CD4-positive, alpha-beta T cell treated with Interferon gamma for 1 hour (primary cell): ENCODE measurements at regions not wholly inside any gene's neighbourhood (a gene's known extent, or its start where the extent isn't known, plus 50 kb on each side); places are given as distances from the start of the nearest gene placed in this dataset.
"Not testable (repeated sequence)": the region's sequence is repeated elsewhere in the genome, so short reads cannot be mapped to it uniquely, and the experiment has no call there.

Experiments
- DNase-seq: peaks from one replicate; pipeline ENCODE4 v3.0.0-alpha.2; 2020

DNA sequence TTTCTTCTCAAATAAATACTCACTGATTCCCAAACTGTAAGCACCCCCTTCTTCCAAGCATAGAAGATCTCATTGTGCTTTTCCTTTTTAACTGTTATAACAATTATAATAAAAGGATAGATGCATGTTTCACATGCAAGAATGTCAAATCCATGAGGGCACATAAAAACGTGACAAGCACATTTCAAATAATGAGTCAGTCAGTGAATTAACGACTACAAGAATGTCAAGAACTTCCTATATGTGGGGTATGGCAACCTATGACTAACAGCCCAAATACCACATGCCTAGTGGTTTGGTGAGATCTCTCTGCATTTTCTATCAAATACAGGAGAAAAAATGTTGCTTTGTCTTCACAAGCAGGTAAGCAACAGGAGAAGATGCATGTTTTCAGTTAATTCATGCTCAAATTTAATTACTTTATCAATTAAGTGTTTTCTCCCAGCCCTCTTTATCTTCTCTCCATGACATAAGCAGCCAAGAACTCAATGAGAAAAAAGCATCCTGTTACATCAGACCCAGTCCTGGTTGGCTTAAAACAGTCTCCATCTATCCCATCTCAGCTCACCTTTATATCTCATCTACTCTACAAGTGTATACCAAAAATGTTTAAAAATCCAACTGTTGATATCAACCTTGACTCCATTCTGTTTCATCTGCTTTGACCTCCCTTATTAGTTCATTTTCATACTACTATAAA is 181.5 kb upstream of the LMCD1 start:
- DNase-seq: no peak

DNA sequence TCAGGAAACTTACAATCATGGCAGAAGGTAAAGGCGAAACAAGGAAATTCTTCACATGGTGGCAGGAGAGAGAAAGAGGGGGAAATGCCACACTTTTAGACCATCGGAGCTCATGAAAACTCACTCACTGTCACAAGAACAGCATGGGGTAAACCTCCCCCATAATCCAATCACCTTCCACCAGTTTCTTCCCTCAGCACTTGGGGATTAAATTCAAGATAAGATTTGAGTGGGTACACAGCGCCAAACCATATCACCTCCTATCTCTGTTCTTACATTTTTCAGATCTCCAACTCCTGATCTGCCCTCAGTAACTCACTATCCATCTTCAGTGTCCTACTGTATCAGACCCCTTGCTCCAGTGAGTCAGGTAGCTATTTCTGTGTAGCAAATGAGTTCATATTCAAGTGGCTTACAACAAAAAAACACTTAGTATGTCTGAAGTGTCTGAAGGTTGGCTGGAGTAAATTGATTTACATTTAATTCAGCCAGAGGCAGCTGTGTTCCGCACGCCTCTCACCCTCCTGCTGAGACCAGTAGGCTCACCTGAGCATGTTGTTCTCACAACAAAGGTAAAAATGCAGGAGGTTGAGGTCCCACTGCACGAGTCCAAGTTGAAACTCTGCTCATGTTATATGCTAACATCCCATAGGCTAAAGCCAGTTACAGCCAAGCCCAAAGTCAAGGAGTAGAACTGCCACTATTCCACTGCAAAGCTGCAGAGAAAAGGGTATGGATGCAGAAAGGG is 180.7 kb upstream of the LMCD1 start:
- DNase-seq: no peak

DNA sequence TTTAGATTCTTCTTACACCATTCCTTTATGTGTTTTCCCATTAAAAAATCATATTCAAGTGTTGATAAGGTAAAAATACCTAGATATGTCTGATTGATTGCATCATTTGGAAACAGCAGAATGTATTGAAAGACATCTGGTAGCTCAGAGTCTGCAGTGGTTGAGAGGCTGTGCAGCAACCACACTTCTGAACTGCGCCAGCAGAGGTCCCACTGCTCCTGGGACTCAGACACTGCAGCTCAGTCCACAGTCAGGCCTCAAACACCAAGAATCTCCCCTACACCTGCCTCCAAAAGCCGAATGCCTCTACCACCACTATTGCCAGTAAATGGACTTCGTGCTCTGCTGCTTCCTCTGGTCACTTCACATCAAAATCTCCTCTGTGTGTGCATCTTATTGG is 176.9 kb upstream of the LMCD1 start:
- DNase-seq: peak; percentile 42

DNA sequence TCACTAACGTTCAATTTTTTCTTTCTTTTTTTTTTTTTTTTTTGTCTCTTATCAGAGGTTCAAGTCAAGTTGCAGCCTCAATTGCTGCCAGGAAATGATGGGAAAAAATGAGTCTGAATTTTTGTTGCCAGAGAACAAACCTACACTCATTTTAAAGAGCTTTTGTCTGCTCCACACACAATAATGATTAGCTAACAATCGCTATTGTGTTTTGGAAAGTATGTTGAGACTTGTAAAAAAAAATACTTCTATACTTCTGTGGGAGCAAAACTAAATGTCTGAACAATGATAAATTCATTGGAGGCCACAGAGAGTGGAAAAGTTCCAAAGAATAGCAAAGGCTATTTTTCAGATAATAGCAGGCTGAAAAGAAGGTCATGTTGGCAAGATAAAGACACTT is 176.3 kb upstream of the LMCD1 start:
- DNase-seq: no peak

DNA sequence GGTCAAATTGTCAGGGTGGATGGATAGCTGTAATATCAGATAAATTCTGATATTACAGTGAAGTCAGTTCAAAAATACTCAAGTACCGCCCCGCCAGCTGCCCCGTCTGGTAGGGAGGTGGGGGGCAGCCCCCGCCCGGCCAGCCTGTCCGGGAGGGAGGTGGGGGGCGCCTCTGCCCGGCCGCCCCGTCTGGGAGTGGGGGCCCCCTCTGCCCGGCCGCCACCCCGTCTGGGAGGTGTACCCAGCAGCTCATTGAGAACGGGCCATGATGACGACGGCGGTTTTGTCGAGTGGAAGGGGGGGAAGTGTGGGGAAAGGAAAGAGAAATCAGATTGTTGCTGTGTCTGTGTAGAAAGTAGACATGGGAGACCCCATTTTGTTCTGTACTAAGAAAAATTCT is 175.8 kb upstream of the LMCD1 start:
- not testable (repeated sequence) for DNase-seq

DNA sequence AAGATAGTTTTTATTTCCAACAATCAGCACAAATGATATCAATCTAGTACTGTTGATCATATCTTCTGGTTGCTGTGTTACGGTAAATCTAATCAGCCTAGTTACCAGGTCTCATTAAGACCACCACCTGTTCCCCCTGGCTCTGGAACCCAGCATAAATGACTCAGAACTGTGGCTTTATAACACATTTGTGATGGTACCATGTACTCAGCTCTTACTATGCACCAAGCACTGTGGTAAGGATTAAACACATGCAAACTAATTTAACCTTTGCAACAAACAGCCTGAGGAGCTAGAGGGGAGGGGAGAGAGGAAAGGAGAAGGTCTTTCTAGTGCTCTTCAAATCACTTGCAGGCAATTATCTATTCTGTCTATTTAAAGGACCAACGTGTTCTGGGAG is 173.9 kb upstream of the LMCD1 start:
- DNase-seq: no peak

DNA sequence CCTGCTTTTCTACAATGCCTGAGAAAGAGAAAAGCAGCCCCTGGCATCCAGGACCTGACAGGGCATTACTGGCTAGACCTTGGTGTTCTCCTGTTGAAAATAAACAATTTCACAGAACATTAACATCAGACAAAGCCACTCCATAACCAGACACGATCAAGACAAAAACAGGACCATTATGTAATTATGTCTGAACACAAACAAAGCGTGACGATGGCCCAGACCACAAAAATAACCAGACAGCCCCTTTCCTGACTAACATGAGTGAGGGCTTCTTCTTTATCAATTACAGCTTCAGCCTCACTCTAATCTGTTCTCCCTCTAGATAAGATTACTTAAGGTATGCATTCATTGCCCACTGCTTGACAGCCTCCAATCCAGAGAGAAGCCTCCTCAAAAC is 172.7 kb upstream of the LMCD1 start:
- no peak for DNase-seq

DNA sequence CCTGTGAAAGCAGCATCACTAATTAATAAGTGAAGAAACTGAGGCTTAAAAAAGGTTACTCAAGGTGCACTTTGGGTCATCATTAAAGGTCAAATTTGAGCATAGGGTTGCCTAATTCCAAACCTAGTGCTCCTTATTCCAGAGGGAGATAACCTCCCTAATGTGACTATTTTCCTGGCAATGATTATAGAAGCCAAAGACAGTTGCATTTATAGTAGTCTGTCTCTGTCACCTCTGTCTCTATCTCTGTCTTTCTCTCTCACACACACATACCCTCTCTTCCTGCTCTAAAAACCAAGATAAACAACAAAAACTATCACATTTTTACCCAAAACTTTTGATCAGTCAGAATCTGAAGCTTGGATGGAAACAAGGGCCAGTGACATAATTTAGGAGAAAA is 172.0 kb upstream of the LMCD1 start:
- no peak for DNase-seq

DNA sequence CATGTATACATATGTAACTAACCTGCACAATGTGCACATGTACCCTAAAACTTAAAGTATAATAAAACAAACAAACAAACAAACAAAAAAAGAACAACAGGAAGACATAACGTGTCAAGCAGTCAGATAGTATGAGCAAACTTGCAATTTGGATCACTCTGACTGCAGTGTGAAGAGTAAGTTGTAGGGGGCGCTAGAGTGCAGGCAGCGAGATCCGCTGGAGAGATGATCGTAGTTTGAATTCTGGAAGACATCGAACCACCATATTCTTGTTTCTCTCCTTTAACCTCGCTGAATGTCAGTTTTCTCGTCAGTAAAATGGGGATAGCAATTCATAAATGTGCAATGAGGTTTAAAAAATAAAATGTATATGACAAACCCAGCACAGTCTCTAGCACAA is 165.2 kb upstream of the LMCD1 start:
- no peak for DNase-seq

DNA sequence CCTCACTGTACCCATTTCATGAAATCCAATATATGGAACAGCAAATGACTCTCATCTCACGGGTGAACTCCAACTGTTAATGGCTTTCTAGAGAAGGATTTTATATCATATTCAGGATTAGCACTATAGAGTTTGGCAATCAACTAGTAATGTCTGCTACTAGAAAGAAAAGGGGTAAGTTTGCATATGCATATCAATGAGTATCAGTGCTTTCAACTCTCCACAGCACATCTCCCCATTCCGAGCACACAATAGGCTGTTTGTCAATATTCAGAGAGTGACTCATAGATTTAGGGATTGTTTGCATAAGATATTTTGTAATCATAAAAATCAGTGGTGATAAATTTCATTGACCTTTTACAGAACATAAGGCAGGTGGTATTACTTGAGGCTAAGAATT is 163.2 kb upstream of the LMCD1 start:
- DNase-seq: no peak

DNA sequence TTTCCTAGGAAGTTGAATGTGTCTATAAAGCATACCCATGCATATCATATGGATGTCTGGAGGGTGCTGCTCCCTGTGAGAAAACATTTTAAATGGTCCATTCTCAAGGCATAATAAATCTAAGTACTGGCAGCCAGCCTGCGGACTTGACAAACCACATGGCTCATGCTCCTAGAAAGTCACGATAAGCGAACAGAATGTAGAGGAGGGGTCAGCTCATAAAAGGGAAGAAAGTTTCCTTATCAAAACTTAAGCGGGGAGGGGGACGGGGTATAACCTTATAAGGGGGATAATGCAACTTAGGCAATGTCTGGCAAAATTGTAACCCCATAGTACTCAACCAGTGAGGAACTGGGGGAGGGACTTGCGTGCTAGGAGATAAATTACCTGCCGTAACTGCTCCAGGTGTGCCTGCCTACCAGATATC is 159.8 kb upstream of the LMCD1 start:
- no peak for DNase-seq

DNA sequence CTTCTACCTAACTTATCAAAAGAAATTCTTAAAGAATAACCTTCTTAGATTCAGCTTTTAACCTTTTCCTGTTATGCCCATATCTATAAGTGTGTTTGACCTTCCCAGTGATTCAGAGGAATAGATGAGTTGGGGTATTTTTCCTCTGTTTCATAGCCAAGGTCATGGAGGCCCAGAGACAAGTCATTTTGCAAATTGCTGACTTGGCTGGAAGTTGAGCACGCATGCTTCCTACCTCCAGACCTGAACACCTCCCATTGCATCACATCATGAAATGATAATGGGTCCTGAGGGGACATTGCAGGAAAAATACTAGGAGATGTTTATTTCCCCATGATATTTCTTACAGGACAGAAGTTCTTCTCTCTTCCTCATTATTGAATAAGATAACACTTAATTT is 158.6 kb upstream of the LMCD1 start:
- DNase-seq: no peak

DNA sequence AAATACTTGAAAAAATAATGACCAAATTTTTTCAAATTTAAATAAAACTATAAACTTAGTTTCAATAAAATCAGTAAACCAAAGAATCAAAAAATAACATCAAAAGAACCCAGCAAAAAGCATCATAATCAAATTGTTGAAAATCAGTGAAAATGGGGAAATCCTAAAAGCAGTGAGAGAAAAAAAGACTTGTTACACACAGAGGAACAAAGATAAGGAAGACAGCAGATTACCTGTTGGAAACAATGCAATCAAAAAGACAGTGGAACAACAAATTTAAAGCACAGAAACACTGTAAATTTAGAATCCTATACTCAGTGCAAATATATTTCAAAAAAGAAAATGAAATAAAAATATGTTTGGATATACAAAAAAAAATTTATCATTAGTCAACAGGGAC is 156.2 kb upstream of the LMCD1 start:
- DNase-seq: no peak

DNA sequence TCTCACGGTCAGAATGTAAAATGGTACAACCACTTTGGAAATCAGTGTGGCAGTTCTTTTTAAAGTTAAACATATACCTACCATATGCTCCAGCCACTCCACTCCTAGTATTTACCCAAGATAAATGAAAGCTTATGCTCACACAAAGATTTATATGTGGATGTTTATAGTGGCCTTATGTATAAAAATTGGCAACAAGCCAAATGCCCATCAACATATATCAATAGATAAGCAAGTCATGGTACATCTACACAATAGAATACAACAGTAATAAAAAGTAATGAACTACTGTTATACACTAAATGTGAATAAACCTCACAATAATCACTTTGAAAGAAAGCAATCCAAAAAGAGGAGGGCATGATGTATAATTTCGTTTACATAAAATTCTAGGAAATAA is 153.5 kb upstream of the LMCD1 start:
- DNase-seq: no peak

DNA sequence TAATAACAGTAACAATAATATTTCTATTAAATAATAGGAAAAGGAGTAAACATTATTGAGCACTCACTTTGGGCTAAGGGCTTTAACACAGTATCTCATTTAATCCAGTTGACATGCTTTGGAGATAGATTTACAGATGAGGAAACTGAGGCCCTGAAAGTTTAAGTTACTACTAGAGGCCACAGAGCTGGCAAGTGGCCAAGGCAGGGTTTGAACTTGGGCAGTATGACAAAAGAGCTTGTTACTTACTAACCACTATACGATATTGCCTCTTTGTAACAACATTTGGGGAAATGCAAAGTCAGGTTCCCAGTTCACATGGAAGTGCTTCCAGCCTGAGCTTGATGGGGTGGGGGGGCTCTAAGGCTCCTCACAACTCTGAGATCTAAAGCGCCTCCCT is 149.1 kb upstream of the LMCD1 start:
- DNase-seq: no peak

DNA sequence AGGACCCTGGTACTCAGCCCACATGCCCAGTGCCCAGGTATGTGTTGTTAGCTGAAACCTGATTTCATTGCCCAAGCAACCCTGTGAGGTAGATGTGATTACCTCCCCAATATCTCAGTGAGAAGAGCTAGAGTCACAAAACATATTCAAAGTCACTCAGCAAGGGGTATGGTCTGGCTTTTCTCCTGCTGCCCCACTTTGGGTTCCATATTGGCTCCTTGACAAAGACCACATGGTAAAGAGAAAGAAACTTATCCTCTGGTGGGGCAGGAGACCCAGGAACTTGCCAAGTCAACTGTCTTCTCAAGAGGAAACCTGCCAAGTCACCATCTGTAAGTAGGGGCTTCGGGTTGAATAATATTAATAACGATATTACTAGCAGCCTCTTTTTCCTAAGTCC is 148.3 kb upstream of the LMCD1 start:
- DNase-seq: no peak

DNA sequence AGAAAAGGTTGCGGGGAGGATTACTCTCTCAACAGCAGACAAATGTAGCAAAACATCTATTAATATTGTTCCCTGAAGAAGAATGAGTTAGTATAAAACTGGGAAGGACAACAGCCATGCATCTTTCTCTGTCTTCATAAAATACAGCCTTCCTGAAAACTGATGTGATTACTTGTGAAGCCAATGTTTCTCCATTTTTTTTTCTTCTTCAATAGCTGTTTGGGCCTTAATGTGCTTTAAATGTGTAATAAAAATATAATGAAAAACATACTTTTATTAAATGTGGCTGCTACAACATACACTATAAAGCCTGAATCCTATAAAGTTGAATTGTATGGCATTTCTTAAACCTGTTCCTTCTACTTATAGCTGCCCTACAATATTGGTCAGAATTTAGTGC is 146.3 kb upstream of the LMCD1 start:
- DNase-seq: no peak

DNA sequence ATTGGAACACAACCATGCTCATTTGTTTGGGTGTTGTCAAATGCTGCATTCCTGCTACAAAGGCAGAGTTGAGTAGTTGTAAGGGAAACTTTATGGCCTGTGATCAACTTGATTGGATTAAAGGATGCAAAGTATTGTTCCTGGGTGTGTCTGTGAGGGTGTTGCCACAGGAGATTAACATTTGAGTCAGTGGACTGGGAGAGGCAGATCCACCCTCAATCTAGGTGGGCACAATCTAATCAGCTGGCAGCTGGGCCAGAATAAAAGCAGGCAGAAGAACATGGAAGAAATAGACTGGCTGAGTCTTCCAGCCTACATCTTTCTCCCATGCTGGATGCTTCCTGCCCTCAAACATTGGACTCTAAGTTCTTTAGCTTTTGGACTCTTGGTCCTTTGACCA is 145.6 kb upstream of the LMCD1 start:
- DNase-seq: not testable (repeated sequence)

DNA sequence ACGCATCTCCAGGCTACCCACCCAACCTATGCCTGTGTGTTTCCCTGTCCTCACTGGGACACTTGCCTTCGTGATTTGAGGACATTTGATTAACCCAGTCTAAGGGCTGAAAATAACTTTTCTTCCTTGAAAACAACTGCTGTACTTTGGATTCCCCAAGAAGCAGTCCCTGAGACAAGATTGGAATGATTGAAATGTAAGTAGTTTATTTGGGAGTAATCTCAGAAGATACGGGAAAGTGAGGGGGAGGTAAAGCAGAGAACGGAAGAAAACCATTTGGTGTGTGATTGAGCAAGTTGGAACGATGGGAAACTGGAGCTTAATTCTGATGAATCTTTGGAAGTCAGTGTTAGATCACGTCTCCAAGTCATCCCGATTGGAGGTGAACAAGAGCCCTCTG is 143.8 kb upstream of the LMCD1 start:
- DNase-seq: no peak

DNA sequence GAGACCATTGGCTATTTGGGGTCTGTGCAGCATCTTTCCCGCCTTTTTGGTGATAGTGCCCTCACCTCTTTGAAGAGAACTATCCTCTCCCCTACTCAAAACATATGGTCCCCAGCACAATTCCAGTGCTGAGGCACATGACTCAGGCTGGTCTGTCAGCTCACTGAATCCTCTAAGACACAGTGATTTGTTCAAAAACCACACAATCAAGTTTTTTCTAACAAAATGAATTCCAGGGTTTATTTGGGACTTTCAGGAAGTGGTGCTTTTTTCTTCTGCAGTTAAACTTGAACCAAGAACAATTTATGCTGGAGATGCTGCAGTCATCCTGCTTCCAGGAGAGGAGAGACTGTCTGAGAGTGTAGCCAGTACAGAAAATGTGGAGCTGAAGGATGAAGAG is 142.5 kb upstream of the LMCD1 start:
- no peak for DNase-seq

DNA sequence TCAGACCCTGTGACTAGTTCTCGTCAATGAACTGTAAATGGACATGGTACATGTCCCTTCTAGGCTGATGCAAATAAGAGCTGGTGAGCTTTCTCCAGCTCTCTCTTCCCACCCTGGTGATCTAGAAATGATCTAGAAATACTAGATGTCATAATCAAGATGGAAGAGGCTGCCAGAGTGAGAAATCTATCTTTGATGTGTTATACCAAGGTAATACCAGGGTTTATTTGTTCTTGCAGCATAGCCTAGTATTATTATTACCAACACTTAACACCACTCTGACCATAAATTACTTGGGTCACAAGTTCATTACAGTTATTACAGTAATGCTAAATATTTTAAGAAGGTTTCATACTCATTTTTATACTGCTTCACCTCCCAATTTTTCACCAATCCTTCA is 138.4 kb upstream of the LMCD1 start:
- no peak for DNase-seq

DNA sequence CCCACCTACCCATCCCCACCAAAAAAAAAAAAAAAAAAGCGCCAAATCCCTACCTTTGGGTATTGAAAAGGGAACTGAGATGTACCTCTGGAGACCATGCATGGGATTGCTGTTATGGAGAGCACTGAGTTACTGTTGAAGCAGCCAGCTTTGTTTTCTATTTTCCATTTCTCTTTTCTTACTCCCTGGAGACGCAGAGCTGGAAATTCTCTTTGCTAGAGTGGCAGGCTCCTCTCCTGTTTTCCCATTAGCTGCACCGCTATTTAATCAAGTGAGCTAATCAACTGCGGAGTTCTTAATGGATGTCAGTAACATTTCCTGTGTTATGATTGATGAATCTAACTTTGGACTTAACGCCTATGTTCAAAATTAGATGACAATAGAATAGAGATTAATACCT is 136.1 kb upstream of the LMCD1 start:
- no peak for DNase-seq

DNA sequence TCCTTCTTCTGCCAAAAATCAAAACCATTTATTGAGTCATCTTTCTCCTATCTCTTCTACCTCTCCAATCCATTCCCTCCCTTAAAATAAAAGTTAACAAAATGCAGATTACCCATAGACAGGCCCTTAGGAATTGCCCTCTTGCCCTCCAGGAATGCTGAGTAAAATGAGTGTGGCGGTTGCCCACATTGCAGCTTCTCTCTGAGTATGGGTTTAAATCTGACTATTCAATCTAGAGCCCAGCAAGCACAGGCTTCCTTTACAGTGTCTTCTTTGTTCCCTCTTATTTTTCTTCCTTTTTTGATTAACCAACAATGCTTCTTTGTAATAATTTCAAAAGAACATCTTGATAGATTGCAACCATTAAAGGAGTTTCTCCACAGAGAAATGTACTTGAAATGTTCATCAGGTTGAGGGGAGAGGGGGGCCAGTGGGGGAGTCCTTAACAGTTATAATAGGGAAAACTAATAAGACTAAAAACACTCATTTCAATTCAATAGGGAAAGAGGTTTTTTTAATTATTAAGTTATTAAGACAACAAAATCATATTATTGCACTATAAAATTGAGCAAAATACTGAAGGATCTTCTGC is 135.3 kb upstream of the LMCD1 start:
- no peak for DNase-seq

DNA sequence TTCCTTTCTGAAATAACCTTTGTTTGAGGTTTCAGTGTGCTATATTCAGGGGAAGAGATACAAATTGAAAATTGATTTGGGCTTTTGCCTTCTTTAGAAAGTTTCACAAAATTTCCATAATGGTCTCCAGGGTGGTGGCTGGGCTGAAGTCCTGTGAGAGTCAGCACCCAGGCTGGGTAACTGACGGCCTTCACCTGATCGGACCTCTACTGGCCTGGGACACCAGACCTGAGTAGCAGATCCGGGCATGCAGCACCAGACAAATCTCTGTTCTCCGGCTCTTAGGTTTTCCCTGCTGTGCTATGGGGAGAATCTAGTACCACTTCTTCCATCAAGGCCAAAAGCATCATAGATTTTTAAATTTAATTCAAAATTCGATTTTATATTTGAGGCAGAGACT is 133.0 kb upstream of the LMCD1 start:
- no peak for DNase-seq

DNA sequence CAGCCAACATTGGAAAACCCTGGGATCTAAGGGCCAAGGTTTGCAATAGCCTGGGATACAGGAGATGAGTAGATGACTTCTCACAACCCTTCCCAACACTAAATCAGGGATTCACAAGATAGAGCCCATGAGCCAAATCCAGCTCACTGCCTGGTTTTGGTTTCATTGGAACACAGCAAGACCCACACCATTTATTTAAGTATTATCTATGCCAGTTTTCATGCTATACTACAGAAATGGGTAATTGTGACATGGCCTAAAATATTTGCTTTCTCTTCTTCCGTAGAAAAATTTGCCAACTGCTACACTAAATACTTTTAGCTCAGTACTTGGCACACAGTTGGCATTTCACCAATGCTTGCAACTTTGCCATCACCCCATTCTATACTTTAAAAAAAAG is 132.0 kb upstream of the LMCD1 start:
- DNase-seq: no peak
